ENCODE measurements at regions not wholly inside any gene's neighbourhood (a gene's known extent, or its start where the extent isn't known, plus 50 kb on each side); places are given as distances from the start of the nearest gene placed in this dataset.
"Not testable (repeated sequence)": the region's sequence is repeated elsewhere in the genome, so short reads cannot be mapped to it uniquely, and the experiment has no call there.

DNA sequence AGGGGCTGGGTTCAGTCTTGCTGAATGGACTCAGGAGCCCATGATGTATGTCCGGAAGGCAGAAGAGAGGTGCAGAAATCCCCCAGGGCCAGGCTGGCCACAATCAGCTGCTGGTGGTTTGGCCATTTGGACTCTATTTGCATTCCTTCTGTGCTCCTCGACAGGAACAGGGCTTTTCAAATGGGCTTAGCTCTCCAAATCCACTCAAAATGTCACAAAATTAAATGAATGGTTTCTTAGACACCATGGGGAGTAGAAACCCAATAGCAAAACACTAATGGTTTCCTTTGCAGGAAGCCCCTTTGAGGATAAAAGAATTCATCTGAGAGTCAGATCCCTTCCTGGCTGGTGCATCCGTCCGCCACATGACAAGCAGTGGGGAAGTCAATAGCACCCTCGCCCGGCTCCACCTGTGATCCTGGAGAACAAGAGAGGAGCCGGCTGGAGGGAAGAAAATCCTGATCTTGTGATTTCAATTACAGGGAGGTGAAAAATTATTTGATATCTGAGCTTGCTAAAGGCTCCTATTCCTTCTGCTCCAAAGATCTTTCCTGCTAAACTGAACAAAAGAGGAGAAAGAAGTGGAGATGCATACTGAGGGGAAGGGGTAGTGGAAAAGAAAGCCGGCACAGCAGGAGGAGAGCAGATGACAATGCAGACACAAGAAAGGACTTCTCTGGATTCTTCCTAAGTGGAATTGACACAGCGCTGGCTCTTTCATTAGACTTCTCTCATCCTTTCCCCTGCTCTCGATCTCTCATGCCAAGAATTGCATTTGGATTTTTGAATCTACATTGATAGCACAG, 190.7 kb downstream of the C7orf25 start:
- no peak for DNase-seq

DNA sequence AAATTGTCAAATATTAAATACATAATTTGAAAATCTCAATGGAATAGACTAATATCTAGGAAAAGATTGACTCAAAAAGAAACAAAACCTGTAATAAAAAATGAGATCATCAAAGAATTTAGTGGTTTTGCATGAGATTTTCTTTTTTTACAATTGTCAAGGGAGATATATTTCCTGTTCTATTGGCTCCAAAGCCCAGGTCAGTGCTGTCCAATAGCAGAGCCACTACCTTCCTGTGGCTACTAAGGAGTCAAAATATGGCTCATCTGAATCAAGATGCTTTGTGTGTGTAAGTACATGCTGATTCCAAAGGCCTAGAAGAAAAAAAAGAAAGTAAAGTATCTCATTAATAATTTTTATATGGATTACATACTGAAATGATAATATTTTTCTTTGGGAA, 191.9 kb downstream of the C7orf25 start:
- DNase-seq, result no peak

DNA sequence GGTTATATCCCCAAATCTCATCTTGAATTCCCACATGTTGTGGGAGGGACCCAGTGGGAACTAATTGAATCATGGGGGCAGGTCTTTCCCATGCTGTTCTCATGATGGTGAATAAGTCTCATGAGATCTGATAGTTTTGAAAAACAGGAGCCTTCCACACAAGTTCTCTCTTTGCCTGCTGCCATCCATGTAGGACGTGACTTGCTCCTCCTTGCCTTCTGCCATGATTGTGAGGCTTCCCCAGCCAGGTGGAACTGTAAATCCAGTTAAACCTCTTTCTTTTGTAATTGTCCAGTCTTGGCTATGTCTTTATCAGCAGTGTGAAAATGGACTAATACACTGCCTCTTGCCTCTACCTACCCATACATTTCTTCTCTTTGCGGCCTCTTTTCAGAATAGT, 193.4 kb downstream of the C7orf25 start:
- not testable (repeated sequence) for DNase-seq

DNA sequence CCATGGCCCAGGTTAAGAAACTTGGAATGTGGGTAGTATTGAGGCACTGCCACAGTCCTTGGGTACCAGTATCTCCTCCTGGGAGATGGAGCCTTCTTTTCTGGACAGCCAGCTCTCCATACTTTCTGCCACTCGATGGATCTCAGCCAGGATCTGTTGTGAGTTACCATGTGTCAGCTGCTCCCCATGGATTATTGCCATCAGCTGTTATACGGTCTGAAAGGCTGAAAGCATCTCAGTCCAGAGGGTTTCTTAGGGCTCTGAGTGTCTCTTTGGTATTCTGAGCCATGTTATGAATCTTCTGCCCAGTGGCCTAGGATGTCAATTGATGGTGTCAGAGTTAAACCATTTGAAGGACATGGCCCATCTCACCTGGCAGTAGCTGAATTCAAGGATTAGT, 197.5 kb downstream of the C7orf25 start:
- no peak for DNase-seq

DNA sequence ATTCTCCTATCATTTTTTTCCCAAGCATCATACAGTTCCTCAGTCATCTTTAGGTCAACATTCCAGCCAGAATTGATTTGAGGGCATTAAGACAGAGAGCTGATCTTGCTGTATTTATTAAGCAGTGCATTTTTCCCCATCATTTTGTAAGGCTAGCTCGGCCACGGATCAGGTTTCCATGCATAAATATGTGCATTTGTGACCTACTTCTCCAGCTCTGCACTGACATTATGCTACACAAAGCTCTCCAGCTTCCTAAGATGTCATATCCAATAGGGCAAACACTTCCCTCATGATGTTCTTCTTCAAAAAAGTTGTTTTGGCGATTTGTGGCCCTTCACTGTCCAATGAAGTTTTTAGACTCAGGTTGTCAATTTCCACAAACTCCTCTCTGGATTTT, 202.6 kb downstream of the C7orf25 start:
- DNase-seq, result no peak

DNA sequence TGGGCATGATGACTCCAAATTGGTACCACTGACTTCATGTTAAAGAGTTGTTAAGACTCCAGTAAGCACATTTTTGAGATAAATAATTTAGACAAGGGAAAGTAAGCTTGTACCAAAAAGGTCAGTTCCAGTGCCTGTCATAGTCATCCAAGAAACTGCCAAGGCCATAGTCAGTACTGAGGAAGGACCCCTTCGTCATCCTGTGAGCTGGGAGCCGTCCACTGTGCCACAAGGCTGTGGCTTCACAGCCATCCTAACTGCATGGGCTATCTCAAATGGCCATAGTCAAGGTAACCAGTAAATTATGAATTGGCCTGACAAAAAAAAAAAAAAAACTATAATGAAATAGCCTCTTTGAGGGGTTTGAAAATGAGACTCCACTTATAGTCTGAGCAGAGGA, 207.2 kb downstream of the C7orf25 start:
- DNase-seq, result no peak

- no peak for DNase-seq
Measured at GRCh38 chr7:42702647-42703046, 209.2 kb downstream of the C7orf25 start.

- no peak for DNase-seq
Measured at GRCh38 chr7:42700406-42701327, 211.2 kb downstream of the C7orf25 start.

DNA sequence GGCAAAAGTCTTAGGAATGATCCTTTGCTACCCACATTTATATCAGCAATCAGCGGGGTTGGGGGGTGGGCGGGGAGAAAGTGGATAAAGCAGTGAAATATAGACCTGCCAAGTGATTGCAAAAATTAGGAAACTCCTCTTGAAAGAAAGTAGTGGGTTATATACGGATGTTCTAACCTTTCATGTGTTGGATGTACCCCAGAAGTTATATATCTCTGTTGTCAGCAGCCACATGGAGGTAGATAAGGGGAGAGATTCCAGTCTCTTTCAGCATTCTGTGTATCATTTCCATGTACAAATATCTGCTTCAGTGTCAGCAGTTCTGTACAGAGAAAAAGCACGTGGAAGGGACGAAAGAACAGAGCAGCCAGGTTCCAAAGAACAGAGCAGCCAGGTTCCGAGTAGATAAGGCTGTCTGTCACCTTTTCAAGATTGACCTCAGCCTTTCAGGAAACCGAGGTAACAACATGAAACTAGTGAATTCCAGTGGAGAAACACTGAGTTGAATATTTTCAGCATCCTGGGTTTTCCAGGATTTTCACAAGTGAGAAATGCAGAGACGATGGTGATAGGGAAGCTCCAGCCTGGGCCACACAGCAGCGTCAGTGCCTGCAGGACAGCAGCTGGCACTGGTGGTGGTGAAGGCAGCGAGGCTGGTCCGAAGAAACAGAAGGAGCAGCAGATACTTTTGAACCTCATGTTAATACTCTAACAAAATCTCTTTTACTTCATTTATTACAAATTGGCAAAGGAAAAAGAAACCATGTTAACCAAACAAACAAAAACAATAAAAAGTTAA, 212.3 kb downstream of the C7orf25 start:
- DNase-seq, result no peak

DNA sequence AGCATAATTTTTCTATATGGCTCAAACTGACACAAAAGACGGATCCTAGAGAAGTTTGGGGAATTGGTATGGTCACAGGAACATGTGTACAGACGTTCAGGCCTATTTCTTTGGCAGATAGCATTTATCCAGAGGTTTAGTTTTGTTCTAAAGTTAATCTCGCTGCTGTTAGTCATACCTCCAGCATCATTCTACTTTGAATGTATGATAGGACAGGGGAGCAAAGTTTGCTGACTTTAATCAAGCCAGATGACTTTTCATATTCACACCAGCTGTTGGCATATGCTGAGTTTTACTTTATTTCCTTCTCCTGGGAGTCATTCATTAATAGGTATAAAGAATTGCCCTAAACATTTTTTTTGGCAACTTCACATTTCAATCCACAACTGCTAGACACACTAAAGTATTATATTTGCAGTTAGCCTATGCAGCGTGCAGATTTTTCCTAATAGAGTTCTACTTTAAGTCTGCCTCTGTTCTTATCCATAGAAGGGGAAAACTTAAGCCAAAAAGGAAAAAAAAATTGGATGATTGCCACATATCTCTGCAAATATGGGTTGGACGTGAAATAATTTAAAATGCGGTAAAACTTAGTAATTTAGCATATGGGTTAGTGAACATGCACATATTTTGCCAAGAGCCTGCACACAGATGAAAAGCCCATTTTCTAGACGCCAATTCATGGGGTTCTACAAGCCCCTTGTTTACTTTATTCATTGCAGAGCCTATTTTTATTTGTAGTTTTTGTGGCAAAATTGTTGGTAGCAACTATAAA, 213.1 kb downstream of the C7orf25 start:
- DNase-seq, result no peak

DNA sequence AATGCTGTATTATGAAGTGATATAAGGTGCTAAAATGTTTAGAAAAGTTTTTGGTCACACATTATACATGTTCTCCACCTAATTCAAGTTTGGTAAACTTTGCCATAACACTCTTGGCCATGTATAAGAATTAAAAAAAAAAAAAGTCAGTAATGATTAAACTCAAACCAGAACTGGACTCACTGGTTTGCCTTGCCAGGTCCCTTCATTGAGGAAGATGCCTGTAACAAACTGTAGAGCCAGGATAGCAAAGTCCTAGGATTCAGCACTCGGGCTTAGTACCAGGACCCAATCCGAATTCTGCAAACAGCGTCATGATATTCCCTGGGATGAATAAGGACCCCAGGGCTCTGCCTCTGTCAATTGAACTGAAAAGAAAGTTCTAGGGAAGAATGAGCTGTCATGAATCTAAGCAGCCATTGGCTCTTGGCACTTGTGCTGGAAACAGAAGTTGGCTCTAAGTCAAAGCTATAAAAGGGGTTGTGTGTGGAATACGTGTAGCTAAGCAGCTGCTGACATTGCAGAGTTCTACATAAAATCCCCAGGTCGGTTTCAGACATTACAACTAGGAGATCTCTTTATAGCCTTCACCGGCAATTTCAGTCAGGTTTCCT, 216.9 kb downstream of the C7orf25 start:
- DNase-seq, result no peak

GRCh38 chr7:42693722-42694121, 218.1 kb downstream of the C7orf25 start:
- no peak for DNase-seq

DNA sequence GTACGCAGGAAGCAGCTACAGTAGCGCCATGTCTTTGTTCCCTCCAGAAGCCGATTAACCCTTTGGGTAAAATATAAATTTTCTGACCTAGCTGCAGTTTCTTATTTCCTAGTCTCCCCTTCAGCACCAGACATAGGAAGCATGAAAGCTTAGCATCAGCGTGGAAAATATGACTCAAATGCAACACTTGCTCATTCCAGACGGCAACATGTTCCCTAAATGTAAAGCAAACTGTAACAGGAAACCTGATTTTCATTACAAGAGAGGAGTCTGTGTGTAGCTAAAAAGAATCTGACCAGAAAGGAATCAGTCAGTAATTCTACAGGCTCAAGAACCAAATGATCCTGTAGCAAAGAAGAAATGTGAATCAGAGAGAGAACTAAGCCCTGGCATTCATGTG, 219.2 kb downstream of the C7orf25 start:
- DNase-seq, result no peak

DNA sequence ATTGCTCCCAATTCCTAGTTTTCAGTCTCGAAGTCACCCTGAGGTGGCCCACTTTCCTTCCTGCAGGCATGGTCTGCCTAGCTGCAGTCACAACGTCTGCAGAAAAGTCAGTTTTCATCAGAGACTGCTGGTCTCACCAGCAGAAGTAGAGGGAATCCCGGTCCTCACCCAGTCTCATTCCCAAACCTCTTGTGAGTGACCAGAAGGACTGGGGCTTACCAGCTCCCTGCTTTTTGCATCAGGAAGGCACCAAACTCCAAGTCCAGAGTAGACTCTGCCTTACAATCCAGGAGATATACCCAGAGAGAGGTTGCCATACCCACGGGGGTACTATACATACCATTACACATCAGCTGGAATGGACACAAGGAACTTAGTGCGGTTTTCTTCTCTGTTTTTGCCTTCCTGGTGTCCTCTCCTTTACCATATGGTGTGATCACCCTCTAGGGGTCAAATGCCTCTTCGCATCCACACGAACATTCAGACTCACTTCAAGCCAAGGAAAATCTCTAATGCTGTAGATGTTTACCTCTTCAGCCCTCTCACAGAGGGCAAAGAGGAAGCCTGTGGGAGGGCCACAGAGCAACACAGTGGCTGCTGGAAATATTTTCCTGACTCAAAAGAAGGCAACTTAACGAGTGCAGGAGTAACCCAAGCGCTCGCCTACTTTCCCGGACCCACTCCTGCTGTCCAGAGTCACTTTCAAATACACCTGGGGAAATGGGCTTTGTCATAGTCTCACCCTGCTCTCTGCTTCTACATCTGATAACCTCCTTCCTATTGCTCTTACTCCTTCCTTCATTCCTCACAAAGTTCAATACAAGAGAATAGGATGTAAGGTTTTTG, 220.9 kb downstream of the C7orf25 start:
- DNase-seq, result peak; percentile 25

DNA sequence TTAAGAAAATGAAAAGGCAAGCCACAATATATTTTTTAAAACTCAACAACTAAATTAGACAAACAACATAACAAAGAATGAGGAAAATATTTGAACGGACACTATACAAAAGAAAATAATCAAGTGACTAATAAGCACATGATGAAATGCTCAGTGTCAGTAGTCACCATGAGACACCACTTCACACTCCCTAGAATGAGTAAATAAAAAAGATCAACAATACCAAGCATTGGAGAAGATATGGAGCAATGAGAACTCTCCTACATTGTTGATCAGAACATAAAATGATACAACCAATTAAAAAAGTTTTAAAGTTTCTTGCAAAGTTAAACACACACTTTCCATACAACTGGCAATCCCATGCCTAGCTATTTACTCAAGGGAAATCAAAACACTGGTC, 222.2 kb downstream of the C7orf25 start:
- no peak for DNase-seq

GRCh38 chr7:42688056-42688371, 223.9 kb downstream of the C7orf25 start:
- no peak for DNase-seq

- no peak for DNase-seq
Measured at GRCh38 chr7:42687211-42688055, 224.4 kb downstream of the C7orf25 start.

DNA sequence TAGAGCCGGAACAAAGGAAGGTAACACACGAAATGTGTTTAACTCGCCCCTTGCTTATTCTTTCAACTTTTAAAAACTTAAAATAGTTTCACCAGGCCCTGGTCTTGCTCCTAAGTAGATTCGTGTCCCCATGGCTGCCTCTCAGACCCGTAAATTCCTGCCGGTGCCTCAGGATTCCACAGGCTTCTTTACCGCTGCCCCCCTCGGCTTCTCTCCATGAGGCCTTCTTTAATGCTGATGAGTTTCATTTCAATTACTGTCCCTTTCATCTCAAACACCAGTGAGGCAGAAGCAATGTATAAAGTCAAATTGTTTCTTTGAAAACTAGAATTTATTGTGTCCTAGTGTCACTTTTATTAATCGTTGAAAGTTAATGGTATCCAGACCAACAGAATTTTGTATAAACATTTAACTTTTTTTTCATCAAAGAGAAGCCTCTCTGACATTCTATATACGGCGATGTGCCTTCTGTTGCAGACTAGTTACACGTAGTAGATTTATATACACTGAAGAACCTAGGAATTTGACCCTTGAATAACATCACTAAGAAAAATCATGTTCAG, 225.2 kb downstream of the C7orf25 start:
- no peak for DNase-seq

GRCh38 chr7:42685911-42686310, 226.0 kb downstream of the C7orf25 start:
- DNase-seq, result no peak
